HL-60/S4 treated with phorbol 12-myristate 13-acetate at 8.2 ng/mL for 4 days and 3 days (cell line): ENCODE measurements at regions not wholly inside any gene's neighbourhood (a gene's known extent, or its start where the extent isn't known, plus 50 kb on each side); places are given as distances from the start of the nearest gene placed in this dataset.

Experiments
- in situ Hi-C: fragments of 300-500 bp; cut with MboI; formaldehyde crosslinking; loops from 2 replicates; pipeline ENCODE4 v1.15.0; 2022; ENCODE audit warnings: low sequenced_read_pairs

DNA sequence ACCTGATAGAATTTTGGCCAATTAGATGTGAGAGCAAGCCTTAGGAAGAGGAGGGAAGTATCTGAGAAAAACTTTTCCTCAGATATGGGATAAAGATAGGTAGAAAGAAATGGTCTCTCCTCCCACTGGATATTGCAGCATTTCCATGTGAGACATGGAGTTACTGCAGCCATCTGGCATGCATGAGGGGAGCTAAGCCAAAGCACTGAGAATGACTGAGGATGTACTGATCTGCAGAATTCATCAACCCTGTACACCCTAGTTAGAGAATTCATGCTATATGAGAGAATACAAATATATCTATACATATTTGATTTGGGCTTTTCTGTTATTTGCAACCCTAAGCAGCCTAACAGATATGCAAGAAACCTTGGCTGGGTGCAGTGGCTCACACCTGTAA is 52.5 kb upstream of the RPL34 start:
- in situ Hi-C loops = loop anchor here (25.0 kb wide), 1 partner anchor 556 kb away; no protein-coding TSS in a partner anchor

DNA sequence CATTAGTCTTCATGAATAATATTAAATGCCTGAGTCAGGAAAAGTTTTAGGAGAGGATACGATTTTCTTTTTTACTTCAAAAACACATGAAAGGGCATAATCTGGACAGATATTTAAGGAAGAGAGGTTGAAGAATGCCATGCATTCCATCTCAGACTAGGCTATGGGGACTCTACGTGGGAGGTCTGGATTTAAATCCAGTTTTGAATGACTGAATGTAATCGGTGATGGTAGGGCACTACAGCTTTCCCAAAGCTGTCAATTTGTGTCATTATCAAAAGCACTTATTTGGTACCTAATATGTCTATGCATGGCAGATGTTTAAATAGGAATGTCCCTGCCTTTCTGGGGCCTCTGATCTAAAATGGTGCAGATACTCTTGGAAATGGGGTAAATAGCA is 59.3 kb upstream of the RPL34 start:
- in situ Hi-C loops = loop anchor here (25.0 kb wide), 1 partner anchor 549 kb away; no protein-coding TSS in a partner anchor

DNA sequence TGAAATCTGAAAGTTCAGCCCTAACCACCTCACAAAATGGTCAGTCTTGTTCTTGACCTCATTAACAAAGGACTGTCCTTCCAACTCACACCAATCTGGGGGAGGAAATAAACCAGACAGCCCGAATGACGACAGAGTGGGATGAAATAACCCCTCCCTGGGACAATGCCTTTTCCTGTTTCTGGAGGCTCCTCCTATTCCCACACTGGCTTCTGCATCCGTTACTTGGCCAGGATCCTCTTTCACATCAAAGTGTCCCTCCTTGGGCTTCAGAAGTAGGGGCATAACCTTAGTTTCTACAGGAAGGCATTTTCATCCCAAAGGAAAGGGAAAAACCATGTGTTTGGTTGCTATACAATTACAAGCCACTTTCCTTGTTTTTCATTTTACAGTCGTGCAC is 59.8 kb upstream of the RPL34 start:
- in situ Hi-C loops = loop anchor here (25.0 kb wide), 1 partner anchor 548 kb away; no protein-coding TSS in a partner anchor

DNA sequence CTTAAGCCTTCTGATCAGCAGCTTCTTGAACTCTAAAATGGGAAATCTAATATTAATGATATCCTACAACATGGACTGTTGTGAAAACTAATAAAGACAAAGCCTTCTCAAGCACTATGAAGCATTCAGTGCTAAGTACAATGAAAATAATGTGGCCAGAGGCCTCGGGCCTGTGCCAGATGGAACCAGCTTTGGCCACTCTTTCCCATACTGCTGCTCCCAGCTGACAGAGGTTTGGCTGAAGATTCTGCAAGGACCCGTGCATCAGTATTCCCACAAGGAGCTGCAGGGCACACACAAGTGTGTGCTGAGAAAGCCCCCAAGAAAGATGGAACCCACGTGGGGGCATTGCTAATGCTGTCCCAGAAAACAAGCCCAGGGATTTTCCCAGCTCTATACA is 60.5 kb upstream of the RPL34 start:
- in situ Hi-C loops = loop anchor here (25.0 kb wide), 1 partner anchor 548 kb away; no protein-coding TSS in a partner anchor

DNA sequence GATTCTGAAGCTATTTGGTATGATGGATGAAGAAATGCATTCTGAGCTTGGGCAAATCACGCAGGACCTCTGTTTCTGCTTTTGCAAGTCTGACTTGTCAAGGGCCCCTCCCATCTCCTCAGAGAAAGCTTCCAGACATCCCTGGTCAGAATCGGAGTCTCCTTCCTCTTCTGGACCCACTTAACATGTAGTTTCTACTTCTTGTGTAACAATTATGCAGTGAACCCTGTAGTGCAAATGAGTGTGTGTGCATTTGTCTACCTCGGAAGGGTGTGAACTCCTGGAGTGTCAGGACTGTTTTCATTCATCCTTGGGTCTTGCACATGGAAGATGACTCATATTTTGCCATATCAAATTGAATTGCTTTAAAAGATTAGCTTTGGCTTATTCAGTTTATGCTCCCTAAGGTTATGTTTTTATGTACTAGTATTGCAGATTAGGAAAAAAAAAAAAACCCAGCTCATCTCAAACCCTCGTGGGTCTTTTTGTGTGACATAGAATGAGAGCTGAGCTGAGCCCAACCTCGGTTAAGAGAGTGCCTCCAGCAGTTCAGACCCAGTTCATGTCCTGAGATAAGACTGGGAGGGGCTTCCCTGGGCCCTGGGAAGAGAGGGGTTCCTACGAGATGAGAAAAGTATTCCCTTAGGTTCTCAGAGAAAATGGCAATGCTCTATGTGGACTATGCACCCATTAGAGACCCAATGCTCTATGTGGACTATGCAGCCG is 61.1 kb upstream of the RPL34 start:
- in situ Hi-C loops = loop anchor here (25.0 kb wide), 1 partner anchor 547 kb away; no protein-coding TSS in a partner anchor

DNA sequence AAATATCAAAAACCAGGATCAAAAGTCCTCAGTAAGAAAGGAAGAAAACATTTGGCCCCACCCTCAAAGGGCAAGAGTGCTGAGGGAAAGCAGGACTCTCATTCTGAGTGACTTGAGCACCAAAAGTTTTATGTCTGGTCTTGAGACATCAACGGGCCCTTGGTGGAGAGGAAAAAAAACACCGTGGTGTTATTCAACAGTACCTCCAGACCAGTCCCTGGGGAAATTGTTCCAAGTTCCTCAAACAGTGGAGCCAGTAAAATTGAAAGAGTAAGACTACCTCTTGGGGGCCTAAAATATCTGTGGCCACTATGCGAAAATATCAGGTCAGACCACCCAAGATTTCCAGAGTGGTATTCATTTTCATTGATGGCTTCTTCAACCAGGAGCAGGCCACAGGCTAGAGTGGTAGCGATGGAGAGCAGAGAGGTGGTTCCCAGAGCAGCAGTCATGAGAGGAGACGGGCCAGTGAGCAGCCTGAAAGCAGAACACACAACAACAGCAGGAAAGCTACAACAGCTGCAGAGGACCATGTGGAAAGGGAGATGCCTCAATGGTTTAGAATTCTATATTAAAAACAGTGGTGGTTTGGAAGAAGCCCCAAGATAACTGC is 63.7 kb upstream of the RPL34 start:
- in situ Hi-C loops = loop anchor here (25.0 kb wide), 1 partner anchor 544 kb away; no protein-coding TSS in a partner anchor

DNA sequence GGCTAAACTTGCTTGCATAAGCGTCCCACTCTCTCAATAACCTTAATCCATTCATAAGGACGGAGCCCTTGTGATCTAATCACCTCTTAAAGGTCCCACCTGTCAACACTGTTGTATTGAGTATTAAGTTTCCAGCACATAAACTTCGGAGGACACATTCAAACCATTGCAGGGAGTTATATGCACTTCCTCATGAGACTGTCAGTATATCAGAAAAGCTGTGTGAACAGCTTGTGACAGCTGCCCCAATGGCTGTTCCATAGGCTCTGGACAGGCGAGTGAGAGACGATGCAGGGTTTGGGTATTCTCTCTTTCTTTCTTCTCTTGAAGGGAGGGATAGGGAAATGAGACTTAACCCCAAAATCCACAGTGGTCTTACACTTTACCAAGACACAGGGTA is 64.2 kb upstream of the RPL34 start:
- in situ Hi-C loops = loop anchor here (25.0 kb wide), 1 partner anchor 544 kb away; no protein-coding TSS in a partner anchor

DNA sequence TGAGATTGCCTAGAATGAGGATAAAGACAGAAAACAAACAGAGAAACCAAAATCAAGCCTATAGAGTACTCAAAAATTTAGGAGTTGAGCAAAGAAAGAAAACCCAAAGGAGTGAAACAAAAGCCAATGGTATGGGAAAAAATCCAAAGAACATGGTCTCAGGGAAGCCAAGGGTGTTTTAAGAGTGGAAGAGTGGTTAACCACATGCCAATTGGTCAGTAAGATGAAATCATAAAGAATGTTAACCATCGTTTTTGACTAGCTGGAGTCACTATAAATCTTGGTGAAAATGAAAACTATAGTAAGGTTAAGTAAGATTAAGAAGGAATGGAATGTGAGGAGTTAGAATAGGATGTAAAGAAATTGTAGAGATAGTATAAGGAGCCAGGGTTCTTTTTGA is 64.7 kb upstream of the RPL34 start:
- in situ Hi-C loops = loop anchor here (25.0 kb wide), 1 partner anchor 543 kb away; no protein-coding TSS in a partner anchor

DNA sequence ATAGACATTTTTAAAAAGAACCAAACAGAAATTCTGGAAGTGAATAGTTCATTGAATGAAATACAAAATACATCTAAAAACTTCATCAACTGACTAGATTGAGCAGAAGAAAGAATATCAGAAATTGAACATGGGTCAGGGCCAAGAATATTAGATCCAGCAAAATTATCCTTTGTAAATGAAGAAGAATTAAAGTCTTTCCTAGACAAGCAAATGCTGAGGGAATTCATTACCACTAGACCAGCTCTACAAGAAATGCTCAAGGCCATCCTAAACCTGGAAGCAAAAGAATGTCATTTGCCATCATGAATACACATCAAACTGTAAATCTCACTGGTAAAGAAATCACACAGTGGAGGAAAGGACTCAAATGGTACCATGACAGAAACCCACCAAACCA is 72.7 kb upstream of the RPL34 start:
- in situ Hi-C loops = no loop called here

DNA sequence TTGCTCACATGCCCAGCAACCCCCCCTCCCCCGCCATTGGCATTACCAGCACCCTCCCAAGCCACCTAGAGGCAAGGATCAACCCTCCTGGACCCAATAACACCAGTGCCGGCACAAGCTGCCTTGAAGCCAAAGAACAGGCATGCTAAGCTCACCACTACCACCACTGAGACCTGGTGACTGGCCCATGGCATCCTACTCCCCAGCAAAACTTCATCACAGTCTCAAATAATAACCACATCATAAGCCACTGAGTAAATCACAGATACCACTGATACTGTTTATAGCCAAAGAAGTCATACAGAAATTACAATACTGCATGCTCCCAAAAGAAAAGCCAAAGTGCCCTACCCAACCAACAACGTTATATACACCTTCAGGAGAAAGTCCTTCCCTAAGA is 73.6 kb upstream of the RPL34 start:
- in situ Hi-C loops = no loop called here

DNA sequence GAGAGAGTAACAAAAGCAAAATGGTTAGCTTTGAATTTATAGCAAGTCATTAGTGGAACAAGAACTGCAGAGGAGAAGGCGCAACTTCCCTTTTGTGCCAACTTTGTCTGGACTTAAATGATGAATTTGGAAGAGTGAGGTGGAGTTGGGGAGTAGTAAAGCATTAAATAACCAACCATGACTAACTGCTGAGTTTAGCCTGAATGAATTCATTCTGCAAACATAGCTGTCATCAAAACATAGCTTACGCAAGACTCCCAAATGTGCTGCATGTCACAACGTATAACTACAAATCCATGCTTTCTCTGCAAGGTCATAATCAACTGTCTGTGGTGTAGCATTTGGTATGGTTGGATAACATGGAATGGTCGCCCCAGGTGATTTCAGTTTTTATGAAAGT is 75.9 kb upstream of the RPL34 start:
- in situ Hi-C loops = no loop called here

DNA sequence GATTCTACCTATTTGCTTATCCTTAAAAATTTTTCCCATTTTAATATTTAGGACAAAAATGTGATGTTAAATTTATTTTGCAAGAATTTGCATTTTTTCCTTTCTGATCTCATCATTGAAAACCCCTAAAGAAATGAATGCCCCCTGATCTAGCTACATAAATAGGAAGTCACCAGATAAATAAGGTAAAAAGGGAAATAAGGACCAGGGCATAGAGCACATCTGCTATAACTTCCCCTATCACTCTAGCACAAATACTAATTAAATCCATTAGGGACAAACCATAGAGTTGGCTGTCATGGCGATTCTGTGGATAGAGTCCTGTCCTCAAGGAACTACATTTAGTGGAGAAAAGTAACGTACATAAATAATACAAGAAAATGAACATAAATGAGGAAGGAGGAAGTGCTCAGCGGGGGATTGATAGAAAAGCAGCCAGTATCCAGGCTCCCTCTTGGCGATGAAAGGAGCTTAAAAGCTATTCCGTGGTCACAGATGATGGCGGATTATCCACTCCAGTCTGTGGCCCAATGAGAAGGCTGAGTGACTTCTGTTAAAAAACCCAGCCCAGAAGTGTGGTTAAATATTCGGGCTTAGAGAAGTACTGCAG is 76.9 kb upstream of the RPL34 start:
- in situ Hi-C loops = no loop called here

DNA sequence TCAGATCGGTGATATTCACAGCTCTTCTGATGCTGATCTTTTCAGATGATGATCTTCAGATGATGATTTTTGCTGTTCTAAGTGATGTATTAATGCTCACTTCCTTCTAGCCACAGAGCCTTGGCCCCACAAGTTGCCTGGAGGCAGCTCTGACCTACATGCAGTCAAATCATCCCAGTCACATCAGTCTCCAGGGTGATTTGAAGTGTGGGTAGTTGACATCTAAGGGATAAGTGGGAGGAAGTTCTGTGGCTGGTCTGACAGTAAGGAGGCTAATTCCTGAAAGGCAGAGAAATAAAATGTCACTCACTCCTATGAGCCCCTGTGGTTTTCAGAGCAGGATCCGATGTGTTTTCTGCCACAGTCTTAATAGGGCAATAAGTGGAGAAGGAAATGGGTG is 79.8 kb upstream of the RPL34 start:
- in situ Hi-C loops = no loop called here

DNA sequence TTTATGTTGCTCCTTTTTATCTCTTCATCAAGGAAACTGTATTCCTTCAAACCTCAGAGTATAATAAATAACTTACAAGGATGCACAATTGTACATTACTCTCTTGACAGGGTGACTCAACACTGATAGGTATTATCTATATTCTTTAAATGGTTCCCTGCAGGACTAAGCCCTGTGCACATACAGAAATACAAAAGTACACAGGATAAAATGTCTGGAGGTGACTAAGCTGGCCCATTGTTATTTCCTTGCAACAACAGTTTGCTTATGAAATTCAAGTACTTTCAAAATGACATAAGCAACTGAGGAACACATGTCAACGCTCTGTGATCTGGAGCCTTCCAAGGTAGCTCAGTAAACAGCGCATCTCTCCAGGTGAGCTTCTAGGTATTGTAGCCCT is 83.8 kb upstream of the RPL34 start:
- in situ Hi-C loops = no loop called here

DNA sequence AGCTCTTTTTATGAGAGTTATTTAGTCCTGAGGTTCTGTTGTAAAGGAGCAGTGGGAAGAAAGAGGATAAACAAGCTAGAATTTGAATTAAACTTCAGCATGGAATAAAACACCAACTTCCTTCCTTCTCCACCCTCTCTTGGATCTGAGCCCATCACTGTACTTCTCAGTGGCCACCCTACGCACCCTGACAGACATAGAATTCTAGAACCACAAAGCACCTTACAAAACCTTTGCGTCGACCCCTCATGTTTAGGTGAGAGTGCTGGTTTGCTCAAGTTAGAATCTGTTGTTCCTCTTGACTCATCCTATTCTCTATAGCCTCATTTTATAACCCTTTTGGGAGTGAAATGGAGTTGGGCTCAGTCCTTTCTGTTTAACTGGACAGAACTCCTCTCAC is 84.6 kb upstream of the RPL34 start:
- in situ Hi-C loops = no loop called here

DNA sequence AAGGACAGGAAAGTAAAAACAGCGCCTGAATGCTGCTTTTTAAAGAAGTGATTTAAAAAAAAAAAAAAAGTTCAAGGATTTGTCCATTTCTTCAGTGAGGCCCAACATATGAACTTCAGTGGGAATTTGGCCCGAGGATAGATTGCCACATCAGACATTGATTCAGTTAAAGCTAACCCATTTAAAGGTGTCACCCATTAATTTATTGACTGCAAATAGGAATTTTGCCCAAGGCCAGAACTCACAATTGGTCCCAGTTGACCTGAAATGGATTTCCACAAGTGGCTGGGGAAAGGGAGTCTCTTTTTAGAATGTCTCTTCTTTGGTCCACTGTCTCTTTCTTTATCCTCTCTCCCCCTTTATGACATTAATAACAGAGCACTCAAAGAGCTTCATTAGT is 86.5 kb upstream of the RPL34 start:
- in situ Hi-C loops = no loop called here

DNA sequence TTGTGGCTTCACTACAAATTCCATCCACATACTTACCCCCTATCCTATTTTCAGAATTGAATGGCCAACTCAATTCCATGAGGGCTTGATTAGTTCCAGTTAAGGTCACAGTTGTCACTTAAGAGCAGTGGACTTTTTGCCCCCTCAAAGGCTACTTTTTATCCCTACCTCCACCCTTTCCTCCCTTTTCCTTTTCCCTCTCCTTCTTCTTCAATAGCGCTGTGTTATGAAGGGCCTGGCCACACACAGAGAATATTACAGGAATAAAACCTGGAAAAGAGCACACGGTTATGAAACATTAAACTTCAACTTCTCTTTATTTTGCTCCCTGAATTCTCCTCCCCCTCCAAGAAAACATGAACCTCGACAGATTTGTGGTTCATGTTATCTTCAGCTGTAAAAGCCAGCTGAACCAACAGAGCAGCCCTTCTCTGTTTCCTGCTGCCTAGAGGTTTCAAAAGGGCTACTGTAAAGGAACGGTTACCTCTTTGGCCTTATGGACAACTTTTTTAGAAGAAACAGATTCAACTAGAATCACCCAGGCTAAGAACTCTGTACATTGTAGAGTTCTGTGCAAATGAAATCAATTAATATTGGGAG is 87.0 kb upstream of the RPL34 start:
- in situ Hi-C loops = no loop called here

DNA sequence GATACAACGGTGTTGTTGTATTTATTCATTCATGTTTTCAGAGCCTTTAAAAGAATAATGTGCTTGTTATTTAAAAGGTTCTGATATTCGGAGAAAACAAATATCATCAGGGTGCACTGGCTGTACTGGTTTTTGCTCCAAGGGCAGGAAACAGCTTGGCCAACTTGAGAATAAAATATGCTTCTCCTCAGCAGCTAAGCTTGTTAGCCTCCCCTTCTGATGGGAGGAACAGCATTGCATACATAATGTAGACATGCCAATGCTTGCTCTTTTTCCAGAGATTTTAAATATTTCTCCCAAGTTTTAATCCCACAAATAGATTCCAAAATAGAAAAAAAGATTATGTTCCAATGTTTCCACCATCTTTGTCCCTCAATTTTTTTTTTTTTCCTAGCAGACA is 87.6 kb upstream of the RPL34 start:
- in situ Hi-C loops = no loop called here

DNA sequence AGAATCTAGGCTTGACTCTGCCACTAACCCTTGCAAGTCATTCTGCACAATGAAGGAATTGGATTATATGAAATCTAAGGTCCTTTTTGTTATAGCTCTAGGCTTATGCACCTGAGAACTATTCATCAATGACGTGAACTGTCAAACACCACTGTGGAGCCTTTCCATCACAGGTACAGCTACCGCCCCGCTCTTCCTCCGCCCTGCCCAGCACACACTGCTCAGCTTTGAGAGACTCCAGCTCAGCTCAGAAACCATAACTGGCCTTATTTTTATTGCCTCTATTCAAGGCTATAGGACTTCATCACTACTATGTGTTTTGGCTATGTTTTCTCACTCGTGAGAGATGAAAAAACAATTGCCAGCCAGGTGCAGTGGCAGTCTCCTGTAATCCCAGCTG is 88.2 kb upstream of the RPL34 start:
- in situ Hi-C loops = no loop called here

DNA sequence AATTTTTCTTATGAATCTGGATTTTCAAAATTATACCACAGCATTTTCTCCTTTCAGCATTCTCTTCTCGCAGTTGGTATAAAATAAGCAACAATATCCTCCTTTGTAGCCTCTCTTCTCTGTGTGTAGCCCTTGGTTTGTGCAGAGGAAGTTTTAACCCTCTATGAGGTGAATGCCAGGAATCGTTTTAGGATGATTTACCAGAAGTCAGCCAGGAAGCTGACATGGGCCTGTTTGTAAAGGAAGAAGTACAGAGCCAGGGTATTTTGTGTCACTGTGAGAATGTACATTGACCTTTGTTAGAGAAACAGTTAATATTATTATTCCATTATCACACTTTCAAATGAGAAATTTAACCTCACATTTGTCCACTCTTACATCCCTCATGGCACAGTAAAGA is 88.9 kb upstream of the RPL34 start:
- in situ Hi-C loops = no loop called here
